H9 (cell line): ENCODE measurements at regions not wholly inside any gene's neighbourhood (a gene's known extent, or its start where the extent isn't known, plus 50 kb on each side); places are given as distances from the start of the nearest gene placed in this dataset.

Source experiments
- DNase-seq: peaks from one replicate; pipeline ENCODE4 v3.0.0-alpha.2; 2017
- H2AFZ ChIP-seq: one replicate; pipeline ENCODE4 v1.6.1; 2013; ENCODE audit warnings: mild to moderate bottlenecking, low read length, control low read depth, moderate library complexity
- H2AK5ac ChIP-seq: 2 replicates; pipeline ENCODE4 v1.6.1; 2013; ENCODE audit warnings: low read length, control low read depth, mixed read lengths; ENCODE audit not compliant: insufficient read length
- H2BK120ac ChIP-seq: one replicate; pipeline ENCODE4 v1.6.1; 2013; ENCODE audit warnings: low read depth, mild to moderate bottlenecking, low read length, control low read depth, inconsistent platforms; ENCODE audit not compliant: poor library complexity, severe bottlenecking
- H2BK12ac ChIP-seq: 2 replicates; pipeline ENCODE4 v1.6.1; 2013; ENCODE audit warnings: low read length, control low read depth, mixed read lengths, low read depth; ENCODE audit not compliant: insufficient read length
- H2BK15ac ChIP-seq: 2 replicates; pipeline ENCODE4 v1.6.1; 2013; ENCODE audit warnings: low read depth, low read length, control low read depth
- H2BK20ac ChIP-seq: one replicate; pipeline ENCODE4 v1.6.1; 2013; ENCODE audit warnings: low read depth, mild to moderate bottlenecking, low read length, control low read depth, inconsistent platforms; ENCODE audit not compliant: poor library complexity, severe bottlenecking
- H2BK5ac ChIP-seq: 2 replicates; pipeline ENCODE4 v1.6.1; 2013; ENCODE audit warnings: low read length, control low read depth, mixed read lengths; ENCODE audit not compliant: insufficient read length
- H3K14ac ChIP-seq: 2 replicates; pipeline ENCODE4 v1.6.1; 2013; ENCODE audit warnings: low read length, control low read depth; ENCODE audit not compliant: insufficient read depth
- H3K18ac ChIP-seq: 2 replicates; pipeline ENCODE4 v1.6.1; 2013; ENCODE audit warnings: low read depth, mild to moderate bottlenecking, mixed read lengths, low read length, control low read depth; ENCODE audit not compliant: insufficient read length
- H3K23ac ChIP-seq: 2 replicates; pipeline ENCODE4 v1.6.1; 2013; ENCODE audit warnings: low read length, control low read depth, mixed read lengths, low read depth; ENCODE audit not compliant: insufficient read length
- H3K23me2 ChIP-seq: 2 replicates; pipeline ENCODE4 v1.6.1; 2013; ENCODE audit warnings: low read depth, mild to moderate bottlenecking, mixed read lengths, low read length, control low read depth; ENCODE audit not compliant: insufficient read length, poor library complexity, severe bottlenecking
- H3K27ac ChIP-seq: 2 replicates; pipeline ENCODE4 v1.5.1; 2013; ENCODE audit warnings: low read length, control low read depth, mixed read lengths, low read depth; ENCODE audit not compliant: insufficient read length
- H3K27me3 ChIP-seq: 2 replicates; pipeline ENCODE4 v1.6.1; 2013; ENCODE audit warnings: low read length, control low read depth, inconsistent platforms; ENCODE audit not compliant: insufficient read depth
- H3K4ac ChIP-seq: 2 replicates; pipeline ENCODE4 v1.6.1; 2013; ENCODE audit warnings: low read depth, mild to moderate bottlenecking, control low read depth, inconsistent platforms, low read length, moderate library complexity
- H3K4me1 ChIP-seq: 2 replicates; pipeline ENCODE4 v1.6.1; 2013; ENCODE audit warnings: low read length, control low read depth, inconsistent platforms; ENCODE audit not compliant: insufficient read depth
- H3K4me2 ChIP-seq: 2 replicates; pipeline ENCODE4 v1.6.1; 2013; ENCODE audit warnings: low read length, control low read depth, mixed read lengths; ENCODE audit not compliant: insufficient read length, insufficient read depth
- H3K56ac ChIP-seq: 2 replicates; pipeline ENCODE4 v1.6.1; 2013; ENCODE audit warnings: low read depth, mild to moderate bottlenecking, mixed read lengths, low read length, control low read depth; ENCODE audit not compliant: insufficient read length
- H3K79me1 ChIP-seq: 2 replicates; pipeline ENCODE4 v1.6.1; 2013; ENCODE audit warnings: low read depth, mild to moderate bottlenecking, moderate library complexity, low read length, control low read depth, inconsistent platforms; ENCODE audit not compliant: insufficient read depth, poor library complexity, severe bottlenecking
- H3K79me2 ChIP-seq: 2 replicates; pipeline ENCODE4 v1.6.1; 2013; ENCODE audit warnings: low read length, control low read depth, inconsistent platforms; ENCODE audit not compliant: insufficient read depth
- H3K9ac ChIP-seq: 2 replicates; pipeline ENCODE4 v1.6.1; 2013; ENCODE audit warnings: low read length, control low read depth, mixed read lengths; ENCODE audit not compliant: insufficient read length; ENCODE audit errors: extremely low read depth
- H3K9me3 ChIP-seq: one replicate; pipeline ENCODE4 v1.6.1; 2013; ENCODE audit warnings: low read depth, low read length, inconsistent platforms; ENCODE audit not compliant: control insufficient read depth
- H3T11ph ChIP-seq: one replicate; pipeline ENCODE4 v1.6.1; 2013; ENCODE audit warnings: mild to moderate bottlenecking, low read length, control low read depth, inconsistent platforms
- H4K20me1 ChIP-seq: one replicate; pipeline ENCODE4 v1.6.1; 2013; ENCODE audit not compliant: control insufficient read depth, insufficient read length, insufficient read depth
- H4K5ac ChIP-seq: 2 replicates; pipeline ENCODE4 v1.6.1; 2013; ENCODE audit warnings: low read depth, mild to moderate bottlenecking, mixed read lengths, low read length, control low read depth; ENCODE audit not compliant: insufficient read length
- H4K8ac ChIP-seq: replicated peaks from 2 replicates; pipeline ENCODE4 v1.6.1; 2013; ENCODE audit warnings: low read length, control low read depth, mixed read lengths, low read depth; ENCODE audit not compliant: insufficient read length
- H4K91ac ChIP-seq: 2 replicates; pipeline ENCODE4 v1.6.1; 2013; ENCODE audit warnings: low read depth, mild to moderate bottlenecking, moderate library complexity, mixed read lengths, low read length, control low read depth; ENCODE audit not compliant: insufficient read length
- H3K27ac Mint-ChIP-seq, 3 experiments: 2 replicates in 2 of 3; 3 replicates in 1 of 3; pipeline ENCODE4 v1.8.0; 2020 to 2021; ENCODE audit warnings: mixed read lengths in 3 of 3, mild to moderate bottlenecking in 1 of 3, moderate library complexity in 1 of 3
- H3K27me3 Mint-ChIP-seq: 2 replicates; pipeline ENCODE4 v1.8.0; 2021; ENCODE audit warnings: low read depth, mild to moderate bottlenecking, moderate library complexity, mixed read lengths
- H3K36me3 Mint-ChIP-seq, 3 experiments: 2 replicates in 2 of 3; 3 replicates in 1 of 3; pipeline ENCODE4 v1.8.0; 2020 to 2021; ENCODE audit warnings: low read depth in 3 of 3, mixed read lengths in 3 of 3; ENCODE audit not compliant: insufficient read depth in 1 of 3
- H3K4me1 Mint-ChIP-seq, 2 experiments: 2 replicates each; pipeline ENCODE4 v1.8.0; 2020; ENCODE audit warnings: mixed read lengths in 2 of 2
- H3K4me3 Mint-ChIP-seq, 2 experiments: 2 replicates in 1 of 2; 3 replicates in 1 of 2; pipeline ENCODE4 v1.8.0; 2020 to 2021; ENCODE audit warnings: mild to moderate bottlenecking in 2 of 2, mixed read lengths in 2 of 2, moderate library complexity in 1 of 2
- H3K9me3 Mint-ChIP-seq, 2 experiments: 2 replicates in 1 of 2; 3 replicates in 1 of 2; pipeline ENCODE4 v1.8.0; 2020; ENCODE audit warnings: mild to moderate bottlenecking in 2 of 2, mixed read lengths in 2 of 2, moderate library complexity in 1 of 2
- CTCF ChIP-seq: fragments of 200-600 bp; sonication (generic); conservative IDR thresholded peaks from 3 replicates; pipeline ENCODE4 v1.8.0; 2021; ENCODE audit warnings: antibody characterized with exemption, mild to moderate bottlenecking
- WGBS: extraction: QIAGEN DNeasy Blood & Tissue Kit; methylation state at CpG from one replicate; pipeline ENCODE4 v1.1.7; 2013; ENCODE audit warnings: missing lambda C conversion rate, low lambda C conversion rate, mixed read lengths; ENCODE audit not compliant: insufficient read length; ENCODE audit errors: extremely low coverage; 5-methylcytosine and 5-hydroxymethylcytosine counted together

- Histone ChIP-seq H3K4ac (no peak overlapping the region), H2AK5ac (no peak overlapping the region), H4K91ac (no peak overlapping the region), H3K9me3 (no peaks in the 10 kb centered on the region), H3K56ac (no peak overlapping the region), H3K79me2 (no peaks in the 10 kb centered on the region), H2BK12ac (no peak overlapping the region), H2AFZ (no peak overlapping the region), H2BK120ac (no peak overlapping the region), H2BK5ac (no peak overlapping the region), H3K18ac (no peak overlapping the region), H3T11ph (no peak overlapping the region), H3K4me1 (no peaks in the 10 kb centered on the region), H3K14ac (no peak overlapping the region), H2BK20ac (no peak overlapping the region), H4K20me1 (no peaks in the 10 kb centered on the region), H3K79me1 (no peaks in the 10 kb centered on the region), H3K23ac (no peak overlapping the region), H3K27ac (no peak overlapping the region), H3K9ac (no peak overlapping the region), H4K5ac (no peak overlapping the region), H3K4me2 (no peak overlapping the region), H3K27me3 (no peaks in the 10 kb centered on the region), H4K8ac (no peak overlapping the region), H2BK15ac (no peak overlapping the region), H3K23me2 (no peaks in the 10 kb centered on the region)
- H3K4me3 Mint-ChIP-seq = no peak overlapping the region
- H3K27me3 Mint-ChIP-seq = no peaks in the 10 kb centered on the region; the same call in 1 of the 2 replicates
- H3K9me3 Mint-ChIP-seq = no peaks in the 10 kb centered on the region; a peak in 1 of 5 replicates
- DNase-seq = no peak
- TF ChIP-seq CTCF = no peak
- H3K36me3 Mint-ChIP-seq = no peaks in the 10 kb centered on the region
- H3K27ac Mint-ChIP-seq = no peak overlapping the region
- WGBS = no CpG with 5 or more reads among the region's 7 CpGs
- H3K4me1 Mint-ChIP-seq = peaks cover 4 to 11% of the 10 kb centered on the region in 2 experiments; a peak in 3 of 4 replicates
These were observed 214.7 kb downstream of the SS18 start for GRCh38 chr18:25875551-25876240.
